Neutrophil (primary cell): ENCODE measurements at regions not wholly inside any gene's neighbourhood (a gene's known extent, or its start where the extent isn't known, plus 50 kb on each side); places are given as distances from the start of the nearest gene placed in this dataset.

Experiments used
- H3K27ac ChIP-seq: fragments of 200-600 bp; sonication (generic); 2 replicates; pipeline ENCODE4 v1.5.1; 2016; ENCODE audit warnings: mild to moderate bottlenecking, moderate library complexity
- H3K27me3 ChIP-seq: fragments of 200-600 bp; sonication (generic); 2 replicates; pipeline ENCODE4 v1.6.0; 2016; ENCODE audit warnings: mild to moderate bottlenecking
- H3K36me3 ChIP-seq: fragments of 200-600 bp; sonication (generic); 2 replicates; pipeline ENCODE4 v1.5.1; 2017
- H3K4me1 ChIP-seq, 2 experiments: fragments of 200-600 bp in 1 of 2; sonication (generic) in 1 of 2; 1 replicate in 1 of 2; 2 replicates in 1 of 2; pipeline versions ENCODE4 v1.5.1 to v1.6.1; 2013 to 2016; ENCODE audit warnings: low read depth in 1 of 2, low read length in 1 of 2, mild to moderate bottlenecking in 1 of 2, moderate library complexity in 1 of 2; ENCODE audit not compliant: control insufficient read depth in 1 of 2, insufficient read depth in 1 of 2
- H3K4me3 ChIP-seq, 2 experiments: fragments of 200-600 bp in 1 of 2; sonication (generic) in 1 of 2; 1 replicate in 1 of 2; 2 replicates in 1 of 2; pipeline ENCODE4 v1.5.1; 2013 to 2016; ENCODE audit warnings: low read depth in 1 of 2, low read length in 1 of 2, mild to moderate bottlenecking in 1 of 2, moderate library complexity in 1 of 2
- H3K9me3 ChIP-seq: fragments of 200-600 bp; sonication (generic); 2 replicates; pipeline ENCODE4 v1.5.1; 2016
- TF ChIP-seq, protein P1 (sequence below): fragments of 200-600 bp; sonication (generic); IDR thresholded peaks from 2 replicates; pipeline ENCODE4 v1.5.1; 2016; ENCODE audit warnings: antibody characterized with exemption

DNA sequence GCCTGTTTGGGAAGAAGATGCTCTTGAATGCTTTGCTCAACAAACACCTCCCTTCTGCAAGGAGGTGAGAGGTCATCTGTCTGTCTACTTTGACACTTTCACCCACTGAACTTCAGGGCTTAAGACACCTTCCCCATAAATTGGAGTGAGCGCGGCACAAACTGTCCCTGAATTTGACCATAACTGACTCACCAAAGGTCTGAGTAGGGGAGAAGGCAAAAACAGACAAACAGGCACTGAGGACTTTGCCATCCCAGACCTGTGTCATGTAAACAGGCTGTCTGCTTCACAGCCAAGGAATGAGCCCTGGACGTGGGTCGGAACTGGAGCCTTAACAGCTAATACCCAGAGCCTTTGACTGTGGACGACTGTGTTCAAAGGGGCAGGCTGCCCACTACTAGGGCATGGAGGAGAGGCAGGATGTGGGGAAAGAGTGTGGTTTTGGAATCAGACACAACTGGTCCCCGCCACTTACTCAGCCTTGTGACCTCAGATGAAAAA is 320.9 kb upstream of the KLF4 start:
- Histone ChIP-seq H3K9me3 (no peaks in the 10 kb centered on the region), H3K36me3 (no peaks in the 10 kb centered on the region), H3K27me3 (no peaks in the 10 kb centered on the region), H3K27ac (no peak overlapping the region), H3K4me1 (peaks cover 0 to 6% of the 10 kb centered on the region in 2 experiments), H3K4me3 (no peak overlapping the region)
- TF ChIP-seq, protein P1, sequence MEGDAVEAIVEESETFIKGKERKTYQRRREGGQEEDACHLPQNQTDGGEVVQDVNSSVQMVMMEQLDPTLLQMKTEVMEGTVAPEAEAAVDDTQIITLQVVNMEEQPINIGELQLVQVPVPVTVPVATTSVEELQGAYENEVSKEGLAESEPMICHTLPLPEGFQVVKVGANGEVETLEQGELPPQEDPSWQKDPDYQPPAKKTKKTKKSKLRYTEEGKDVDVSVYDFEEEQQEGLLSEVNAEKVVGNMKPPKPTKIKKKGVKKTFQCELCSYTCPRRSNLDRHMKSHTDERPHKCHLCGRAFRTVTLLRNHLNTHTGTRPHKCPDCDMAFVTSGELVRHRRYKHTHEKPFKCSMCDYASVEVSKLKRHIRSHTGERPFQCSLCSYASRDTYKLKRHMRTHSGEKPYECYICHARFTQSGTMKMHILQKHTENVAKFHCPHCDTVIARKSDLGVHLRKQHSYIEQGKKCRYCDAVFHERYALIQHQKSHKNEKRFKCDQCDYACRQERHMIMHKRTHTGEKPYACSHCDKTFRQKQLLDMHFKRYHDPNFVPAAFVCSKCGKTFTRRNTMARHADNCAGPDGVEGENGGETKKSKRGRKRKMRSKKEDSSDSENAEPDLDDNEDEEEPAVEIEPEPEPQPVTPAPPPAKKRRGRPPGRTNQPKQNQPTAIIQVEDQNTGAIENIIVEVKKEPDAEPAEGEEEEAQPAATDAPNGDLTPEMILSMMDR: no peak

GRCh38 chr9:107809871-107810460 is 320.4 kb upstream of the KLF4 start:
- TF ChIP-seq, protein P1: no peak
- peaks cover 0 to 6% of the 10 kb centered on the region in 2 experiments for H3K4me1 ChIP-seq
- no peak overlapping the region for H3K4me3 ChIP-seq
- H3K27me3 ChIP-seq: no peaks in the 10 kb centered on the region
- no peaks in the 10 kb centered on the region for H3K36me3 ChIP-seq
- no peak overlapping the region for H3K27ac ChIP-seq
- no peaks in the 10 kb centered on the region for H3K9me3 ChIP-seq

DNA sequence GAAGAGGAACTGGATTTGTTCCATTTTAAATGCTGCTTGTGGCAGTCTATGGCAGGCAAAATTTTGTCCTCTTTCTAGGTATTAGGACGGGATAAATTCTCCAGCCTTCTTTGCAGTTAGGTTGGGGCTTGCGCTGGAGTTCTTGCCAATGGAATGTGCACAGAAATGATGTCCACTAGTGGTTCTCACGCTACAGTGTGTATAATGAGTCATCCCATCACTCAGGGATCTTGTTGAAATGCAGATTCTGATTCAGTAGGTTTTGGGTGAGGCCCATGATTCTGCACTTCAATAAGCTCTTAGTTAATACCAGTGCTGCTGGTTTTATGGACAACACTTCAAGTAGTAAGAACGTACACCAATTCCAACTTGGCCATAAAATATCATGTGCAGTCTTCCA is 317.6 kb upstream of the KLF4 start:
- TF ChIP-seq, protein P1: no peak
- no peaks in the 10 kb centered on the region for H3K9me3 ChIP-seq
- H3K4me3 ChIP-seq: no peak overlapping the region
- H3K27ac ChIP-seq: no peak overlapping the region
- no peaks in the 10 kb centered on the region for H3K36me3 ChIP-seq
- peaks cover 0 to 6% of the 10 kb centered on the region in 2 experiments for H3K4me1 ChIP-seq
- H3K27me3 ChIP-seq: no peaks in the 10 kb centered on the region

DNA sequence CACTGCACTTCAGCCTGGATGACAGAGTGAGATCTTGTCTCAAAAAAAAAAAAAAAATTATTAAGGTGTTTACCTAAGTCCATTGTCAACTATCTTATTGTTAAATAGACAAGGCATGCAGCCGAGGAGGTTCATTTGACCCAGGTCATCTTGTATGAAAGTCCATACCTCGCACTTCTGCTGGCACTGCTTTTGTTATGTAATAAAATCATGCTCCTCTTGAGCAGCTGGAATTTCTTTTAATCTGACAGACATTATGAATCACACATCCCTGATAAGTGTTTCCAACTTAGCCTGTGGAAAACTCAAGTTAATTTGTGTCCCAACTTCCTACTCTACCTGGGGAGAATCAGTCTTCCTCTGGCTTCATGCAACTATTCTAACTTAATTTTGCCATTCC is 315.6 kb upstream of the KLF4 start:
- TF ChIP-seq, protein P1: no peak
- no peaks in the 10 kb centered on the region for H3K36me3 ChIP-seq

GRCh38 chr9:107794259-107794658 is 304.7 kb upstream of the KLF4 start:
- H3K27ac ChIP-seq: no peak overlapping the region
- no peak overlapping the region for H3K4me3 ChIP-seq
- no peaks in the 10 kb centered on the region for H3K4me1 ChIP-seq
- H3K36me3 ChIP-seq: no peaks in the 10 kb centered on the region
- no peaks in the 10 kb centered on the region for H3K9me3 ChIP-seq
- no peaks in the 10 kb centered on the region for H3K27me3 ChIP-seq
- TF ChIP-seq, protein P1: no peak

More for the DNA sequence above, 315.6 kb upstream of the KLF4 start:
- Histone ChIP-seq H3K4me3 (no peak overlapping the region), H3K4me1 (no peaks in the 10 kb centered on the region), H3K27ac (no peak overlapping the region), H3K9me3 (no peaks in the 10 kb centered on the region), H3K27me3 (no peaks in the 10 kb centered on the region)
